ENCODE measurements at regions not wholly inside any gene's neighbourhood (a gene's known extent, or its start where the extent isn't known, plus 50 kb on each side); places are given as distances from the start of the nearest gene placed in this dataset.

- TF ChIP-seq ZBTB33 (IDR thresholded peaks at IDR 0.05; ENCODE audit: extremely low read depth, insufficient replicate concordance, low read length) (no peak), FOSL1 (IDR thresholded peaks at IDR 0.05; ENCODE audit: low read depth) (no peak), ZNF274 (IDR thresholded peaks at IDR 0.05; ENCODE audit: low read depth, low read length) (no peak)
Measured at GRCh38 chr4:137361756-137362470, 170.4 kb downstream of the PCDH18 start (continued).

DNA sequence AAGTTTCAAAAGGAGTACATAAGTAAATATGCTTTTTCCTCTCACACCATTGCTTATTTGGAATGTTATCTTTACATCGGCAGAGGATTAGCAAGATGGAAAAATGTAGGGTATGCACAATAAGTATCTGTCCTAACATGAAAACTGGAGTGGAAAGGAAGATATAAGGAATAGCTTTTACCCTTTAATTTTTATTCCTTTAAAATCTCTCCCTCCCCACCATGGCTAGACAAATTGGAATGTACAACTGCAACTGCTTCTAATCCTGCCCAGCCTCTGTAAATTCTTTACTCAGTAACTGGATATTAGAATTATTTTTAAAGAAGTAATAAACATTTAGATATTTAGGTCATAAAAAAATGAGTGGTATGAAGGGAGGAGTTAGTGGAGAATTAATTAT, 171.5 kb downstream of the PCDH18 start:
- no peak overlapping the region for H2AFZ ChIP-seq (ENCODE audit: low read depth, low read length, poor library complexity, severe bottlenecking)
- H3K4me1 ChIP-seq (ENCODE audit: control insufficient read depth in 1 of 2, insufficient read depth in 2 of 2, low read length in 2 of 2) = no peaks in the 10 kb centered on the region
- no peaks in the 10 kb centered on the region for H3K9me3 ChIP-seq (ENCODE audit: control insufficient read depth in 1 of 2, insufficient read depth in 1 of 2, low read depth in 1 of 2, low read length in 2 of 2)
- CTCF ChIA-PET = no interaction called here
- no peak for TF ChIP-seq ATF3 (IDR thresholded peaks at IDR 0.05)
- no peak for TF ChIP-seq ZBTB33 (IDR thresholded peaks at IDR 0.05; ENCODE audit: extremely low read depth, insufficient replicate concordance, low read length)
- no peak for TF ChIP-seq CBX3 (IDR thresholded peaks at IDR 0.05; ENCODE audit: low read depth)
- TF ChIP-seq TCF7L2 (IDR thresholded peaks at IDR 0.05; ENCODE audit: borderline replicate concordance, extremely low read depth, insufficient read depth, insufficient read length) = no peak
- no peak for TF ChIP-seq EZH2 (IDR thresholded peaks at IDR 0.05)
- TF ChIP-seq YY1 (IDR thresholded peaks at IDR 0.05; ENCODE audit: extremely low read depth, insufficient replicate concordance, low read depth, low read length) = no peak
- TF ChIP-seq ELF1 (IDR thresholded peaks at IDR 0.05; ENCODE audit: borderline replicate concordance, low read depth) = no peak
- no peak overlapping the region for H3K27ac ChIP-seq (ENCODE audit: low read depth, low read length)
- DNase-seq (ENCODE audit: low read depth, low spot score) (no peak), ATAC-seq (no peak)
- no TSS peak for BruUV-seq (replicated peaks)
- H4K20me1 ChIP-seq (ENCODE audit: insufficient read depth) = no peaks in the 10 kb centered on the region
- H3K4me3 ChIP-seq (replicated peaks in 1 of 2; ENCODE audit: low read depth in 1 of 2, low read length in 2 of 2) = no peak overlapping the region
- H3K36me3 ChIP-seq (ENCODE audit: control insufficient read depth in 1 of 2, insufficient read depth in 2 of 2, low read length in 2 of 2) = no peaks in the 10 kb centered on the region
- intact Hi-C loops (cut with micrococcal nuclease) = no loop called here
- no peaks in the 10 kb centered on the region for H3K9me2 ChIP-seq (ENCODE audit: insufficient read depth)
- H3K27me3 ChIP-seq (ENCODE audit: insufficient read depth, low read length) = no peaks in the 10 kb centered on the region
- POLR2A ChIA-PET = no interaction called here
- no peaks in the 10 kb centered on the region for H3K79me2 ChIP-seq (ENCODE audit: insufficient read depth, low read length)
- H3K9ac ChIP-seq (ENCODE audit: low read length) = no peak overlapping the region
- RAD21 ChIA-PET (ENCODE audit: low non-redundant PET in 1 of 2, low total read pairs in 2 of 2, uncharacterized antibody in 2 of 2, unreplicated experiment in 2 of 2) = no interaction called here
- no peak overlapping the region for H3K4me2 ChIP-seq (ENCODE audit: low read length)

Measured in HCT116 (cell line).